Left lung (tissue), 4 donors: ENCODE measurements at regions not wholly inside any gene's neighbourhood (a gene's known extent, or its start where the extent isn't known, plus 50 kb on each side); places are given as distances from the start of the nearest gene placed in this dataset.
"Not testable (repeated sequence)": the region's sequence is repeated elsewhere in the genome, so short reads cannot be mapped to it uniquely, and the experiment has no call there.

Experiments
- ATAC-seq: fragments of 200-7000 bp; cut with Tn5 transposase; one replicate; pipeline ENCODE4 v1.9.1; 2020; ENCODE audit warnings: moderate library complexity
- DNase-seq, 4 donors: peaks; one replicate each; pipeline ENCODE4 v3.0.0-alpha.2; 2013 to 2020
- H3K27ac ChIP-seq, 2 donors: fragments of 200-600 bp; sonication (generic) in 1 of 2; one replicate each; pipeline versions ENCODE4 v1.5.0 to v1.8.0; 2020 to 2021
- H3K27me3 ChIP-seq, 2 donors: fragments of 200-600 bp; sonication (generic) in 1 of 2; one replicate each; pipeline versions ENCODE4 v1.5.0 to v1.8.0; 2020 to 2021
- H3K36me3 ChIP-seq, 2 donors: fragments of 200-600 bp; sonication (generic) in 1 of 2; one replicate each; pipeline versions ENCODE4 v1.5.0 to v1.8.0; 2020 to 2021
- H3K4me1 ChIP-seq, 2 donors: fragments of 200-600 bp; one replicate each; pipeline ENCODE4 v1.8.0; 2021
- H3K4me3 ChIP-seq, 2 donors: fragments of 200-600 bp; sonication (generic) in 1 of 2; one replicate each; pipeline versions ENCODE4 v1.5.0 to v1.8.0; 2020 to 2021; ENCODE audit warnings: mild to moderate bottlenecking in 1 of 2
- H3K9me3 ChIP-seq, 2 donors: fragments of 200-600 bp; sonication (generic) in 1 of 2; one replicate each; pipeline versions ENCODE4 v1.5.0 to v1.8.0; 2020 to 2021
- intact Hi-C, 2 donors: fragments of 100-400 bp; cut with DNase I; formaldehyde crosslinking; loops; one replicate each; pipeline versions ENCODE4 v1.11.2 to v1.14.2; 2022
- donor health status: DM: no; HTN: yes; CAD: no.
- donor health status: DM: no; HTN: no; CAD: no.

DNA sequence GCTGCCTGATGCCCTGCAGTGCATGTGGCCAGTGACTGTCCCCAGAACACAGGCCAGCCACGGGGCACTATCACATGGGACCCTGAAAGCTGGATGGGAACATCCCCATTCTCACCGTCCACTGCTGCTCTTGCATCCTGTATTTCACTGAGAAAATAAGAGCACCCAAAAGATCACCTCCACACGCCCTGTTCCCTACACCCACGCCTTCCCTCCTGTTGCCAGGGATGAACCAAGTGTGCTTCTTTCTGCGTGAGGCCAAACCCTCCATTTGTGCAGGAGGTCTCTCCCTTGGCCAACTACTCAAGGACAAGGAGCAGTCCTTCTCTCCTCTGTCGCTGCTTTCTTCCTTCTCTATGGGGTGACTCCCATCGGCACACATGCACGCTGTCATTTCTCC, 118.3 kb downstream of the LRRC37A3 start:
- H3K4me1 ChIP-seq, H3K9me3 ChIP-seq, H3K4me3 ChIP-seq, H3K27me3 ChIP-seq, ATAC-seq, H3K27ac ChIP-seq, DNase-seq, intact Hi-C loops: not testable (repeated sequence)
- peaks cover 0 to 57% of the 10 kb centered on the region in 2 donors for H3K36me3 ChIP-seq

DNA sequence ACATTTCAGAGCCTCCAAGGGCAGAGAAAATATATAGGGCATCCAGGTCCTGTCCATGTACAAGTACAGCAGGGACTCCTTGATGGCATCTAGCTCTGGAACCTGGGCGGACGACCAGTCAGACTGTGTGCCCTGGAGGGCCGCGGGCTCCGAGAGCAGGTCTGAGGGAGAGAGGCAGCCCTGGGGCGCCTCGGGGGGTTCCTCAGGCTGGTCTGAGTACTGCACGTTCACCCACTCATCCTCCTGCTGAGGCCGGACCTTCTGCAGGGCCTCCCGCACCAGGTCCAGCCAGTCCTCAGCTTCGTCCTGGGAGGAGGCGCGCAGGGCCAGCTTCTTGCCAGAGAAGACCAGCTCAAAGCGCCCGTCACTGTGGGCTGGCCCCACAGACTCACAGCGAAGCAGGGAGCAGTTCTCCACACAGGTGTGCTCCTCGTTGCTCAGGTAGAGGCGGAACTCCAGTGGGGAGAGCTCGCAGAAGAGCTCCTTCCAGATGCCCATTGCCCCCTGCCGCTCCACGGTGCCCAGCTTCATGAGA, 118.8 kb downstream of the LRRC37A3 start:
- H3K4me3 ChIP-seq, intact Hi-C loops, DNase-seq, H3K27ac ChIP-seq, H3K9me3 ChIP-seq, ATAC-seq, H3K27me3 ChIP-seq, H3K4me1 ChIP-seq: not testable (repeated sequence)
- H3K36me3 ChIP-seq: peaks cover 0 to 57% of the 10 kb centered on the region in 2 donors

DNA sequence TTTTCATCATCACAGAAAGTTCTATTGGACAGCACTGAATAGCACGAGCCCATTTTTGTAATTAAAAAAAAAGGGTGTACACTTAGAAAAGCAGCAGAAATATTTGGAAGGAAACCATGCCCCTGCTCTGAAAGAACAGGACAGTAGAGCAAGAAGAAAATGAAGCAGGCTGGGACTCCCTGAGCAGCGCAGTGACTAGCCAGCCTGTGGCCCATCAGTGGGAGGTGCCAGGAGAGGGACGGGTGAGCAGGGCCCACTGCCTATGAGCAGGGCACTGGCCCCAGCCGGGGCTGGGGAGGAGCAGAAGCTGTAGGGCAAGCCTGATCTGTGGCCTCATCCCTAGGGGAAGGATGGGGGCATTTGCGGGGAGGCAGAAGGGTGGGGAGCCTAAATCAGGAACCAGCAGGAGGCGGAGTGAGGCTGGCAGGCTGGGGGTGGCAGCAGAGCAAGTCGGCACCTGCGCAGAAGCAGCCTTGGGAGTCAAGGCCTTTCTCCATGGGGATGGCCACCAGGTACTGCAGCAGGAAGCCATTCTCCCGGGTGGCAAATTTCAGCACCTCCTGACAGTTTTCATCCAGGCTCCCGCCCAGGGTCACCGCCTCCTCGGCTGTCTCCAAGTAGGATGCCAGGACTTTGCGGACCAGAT, 119.6 kb downstream of the LRRC37A3 start:
- H3K4me1 ChIP-seq, H3K9me3 ChIP-seq, DNase-seq, H3K27me3 ChIP-seq, H3K27ac ChIP-seq, H3K4me3 ChIP-seq, ATAC-seq, intact Hi-C loops: not testable (repeated sequence)
- H3K36me3 ChIP-seq: peaks cover 0 to 54% of the 10 kb centered on the region in 2 donors

DNA sequence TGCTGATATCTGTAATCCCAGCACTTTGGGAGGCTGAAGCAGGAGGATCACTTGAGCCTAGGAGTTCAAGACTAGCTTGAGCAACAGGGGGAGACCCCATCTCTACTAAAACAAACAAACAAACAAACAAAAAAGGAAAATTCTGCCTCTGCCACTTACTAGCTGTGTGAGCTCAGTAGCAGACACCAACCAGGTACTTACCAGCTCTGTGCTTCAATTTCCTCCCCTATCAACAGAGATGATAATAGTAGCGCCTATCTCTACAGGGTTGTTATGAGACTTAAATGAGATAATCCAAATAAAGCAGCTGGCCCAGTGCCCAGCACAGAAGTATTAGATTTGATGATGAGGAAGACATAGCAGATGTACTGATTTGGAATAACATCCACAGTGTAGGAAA, 120.3 kb downstream of the LRRC37A3 start:
- Histone ChIP-seq H3K36me3 (peaks cover 0 to 52% of the 10 kb centered on the region in 2 donors), H3K4me1 (peaks cover 0 to 14% of the 10 kb centered on the region in 2 donors)
- intact Hi-C loops, H3K9me3 ChIP-seq, ATAC-seq, H3K27me3 ChIP-seq, DNase-seq, H3K27ac ChIP-seq, H3K4me3 ChIP-seq: not testable (repeated sequence)

DNA sequence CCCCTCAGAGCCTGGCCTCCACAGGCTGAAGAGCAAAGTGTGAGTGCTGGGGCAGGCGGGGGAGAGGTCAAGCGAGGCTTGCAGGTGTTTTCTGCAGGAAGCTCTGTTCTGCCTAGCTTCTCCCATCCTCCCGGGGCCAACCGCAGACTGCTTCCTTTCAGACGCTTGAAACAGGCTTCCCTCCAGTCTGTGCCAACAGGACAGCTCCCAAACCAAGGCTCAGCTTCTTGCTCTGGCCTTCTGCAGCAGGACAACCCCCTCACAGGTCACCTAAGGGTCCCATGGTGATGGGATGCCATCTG, 120.8 kb downstream of the LRRC37A3 start:
- ATAC-seq, DNase-seq, H3K9me3 ChIP-seq, intact Hi-C loops, H3K4me3 ChIP-seq, H3K27ac ChIP-seq, H3K27me3 ChIP-seq: not testable (repeated sequence)
- Histone ChIP-seq H3K36me3 (peaks cover 0 to 47% of the 10 kb centered on the region in 2 donors), H3K4me1 (peaks cover 0 to 19% of the 10 kb centered on the region in 2 donors)

DNA sequence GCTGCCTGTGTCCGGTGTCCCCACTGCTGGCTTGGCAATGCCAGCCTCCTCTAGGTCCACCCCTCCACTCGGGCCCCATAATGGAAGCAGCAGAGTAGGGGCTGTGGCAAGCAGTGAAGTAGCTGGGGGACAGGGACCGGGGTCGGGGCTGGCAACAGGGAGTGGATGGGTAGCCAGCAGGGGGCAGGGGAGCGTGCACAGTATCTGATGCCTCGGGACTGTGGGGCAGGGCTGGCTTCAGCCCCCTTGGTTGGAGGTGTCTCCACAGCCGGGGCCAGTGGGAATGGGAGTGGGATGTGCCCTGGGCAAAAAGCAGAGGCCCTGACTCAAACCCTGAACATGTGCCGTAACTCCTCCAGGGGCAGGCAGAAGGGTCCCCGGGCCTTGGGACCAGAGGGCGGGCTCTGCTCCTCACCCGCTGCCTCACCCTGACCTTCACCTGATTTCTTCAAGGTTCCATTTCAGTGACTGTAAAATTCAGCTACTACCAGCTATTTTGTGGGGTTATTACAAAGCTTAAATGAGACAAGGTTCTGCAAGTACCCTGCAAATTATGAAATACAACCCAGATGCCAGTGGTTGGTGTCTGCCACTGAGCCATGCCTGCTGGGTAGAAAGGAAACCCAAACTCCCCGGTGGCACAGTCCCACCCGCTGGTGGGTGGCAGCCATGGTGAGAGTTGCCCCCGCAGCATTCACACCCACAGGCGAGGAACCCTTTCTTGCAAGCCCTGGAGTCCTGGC, 121.4 kb downstream of the LRRC37A3 start:
- not testable (repeated sequence) for H3K9me3 ChIP-seq

DNA sequence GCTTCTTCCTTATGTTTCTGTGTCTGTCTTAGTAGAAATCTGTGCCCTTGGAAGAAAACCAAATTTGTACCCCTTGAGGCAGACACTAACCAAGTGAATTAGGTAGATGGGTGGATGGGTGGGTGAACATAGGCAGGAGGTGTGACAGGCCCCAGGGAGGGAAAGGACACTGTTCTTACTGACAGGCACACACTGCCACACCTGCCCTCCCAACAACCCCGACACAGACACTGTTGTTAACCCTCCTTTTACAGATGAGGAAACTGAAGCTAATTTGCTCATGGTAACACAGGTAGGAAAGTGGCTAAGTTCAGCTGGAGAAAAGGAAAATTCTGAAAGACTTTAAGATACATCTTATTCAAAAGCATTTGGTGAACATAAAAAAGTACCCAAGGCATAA, 123.9 kb downstream of the LRRC37A3 start:
- H3K4me3 ChIP-seq, intact Hi-C loops, H3K27me3 ChIP-seq, H3K9me3 ChIP-seq, DNase-seq: not testable (repeated sequence)
- Histone ChIP-seq H3K27ac (peak overlapping the region; percentile 79 to 85), H3K36me3 (peaks cover 0 to 38% of the 10 kb centered on the region in 2 donors), H3K4me1 (peaks cover 0 to 37% of the 10 kb centered on the region in 2 donors)
- ATAC-seq: peak; percentile 1

More for the DNA sequence above, 121.4 kb downstream of the LRRC37A3 start:
- H3K4me3 ChIP-seq, intact Hi-C loops, ATAC-seq, H3K27me3 ChIP-seq, H3K27ac ChIP-seq, DNase-seq: not testable (repeated sequence)
- H3K36me3 ChIP-seq: peaks cover 0 to 42% of the 10 kb centered on the region in 2 donors
- peaks cover 0 to 24% of the 10 kb centered on the region in 2 donors for H3K4me1 ChIP-seq

DNA sequence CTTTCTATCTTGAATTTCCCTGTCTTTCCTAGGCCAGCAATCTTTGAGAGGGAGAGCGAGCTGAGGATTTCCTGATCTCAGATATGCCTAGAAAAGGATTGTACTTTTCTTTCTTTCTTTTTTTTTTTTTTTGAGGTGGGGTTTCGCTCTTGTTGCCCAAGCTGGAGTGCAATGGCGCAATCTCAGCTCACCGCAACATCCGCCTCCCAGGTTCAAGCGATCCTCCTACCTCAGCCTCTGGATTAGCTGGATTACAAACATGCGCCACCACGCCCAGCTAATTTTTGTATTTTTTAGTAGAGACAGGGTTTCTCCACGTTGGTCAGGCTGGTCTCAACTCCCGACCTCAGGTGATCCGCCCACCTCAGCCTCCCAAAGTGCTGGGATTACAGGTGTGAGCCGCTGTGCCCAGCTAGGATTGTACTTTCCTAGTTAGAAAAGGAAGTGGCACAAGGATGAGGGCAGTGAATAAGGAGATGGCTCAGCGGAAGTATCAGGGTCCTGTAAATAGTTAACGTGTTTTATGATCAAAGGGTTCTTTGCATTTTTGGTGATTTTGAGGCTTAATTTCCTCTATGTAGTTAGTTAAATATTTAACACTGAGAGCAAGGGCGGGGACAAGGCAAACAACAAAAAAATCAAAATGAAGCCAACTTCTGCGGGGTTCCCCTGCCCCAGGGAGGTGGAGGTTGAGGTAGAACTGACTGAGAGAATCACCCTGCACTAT, 124.6 kb downstream of the LRRC37A3 start:
- Histone ChIP-seq H3K4me1 (peaks cover 0 to 37% of the 10 kb centered on the region in 2 donors), H3K36me3 (peaks cover 0 to 35% of the 10 kb centered on the region in 2 donors), H3K27ac (peak overlapping the region; percentile 79 to 85)
- DNase-seq (peak in 2 of 4 donors; percentile 56 to 82), ATAC-seq (peak; percentile 40)
- H3K4me3 ChIP-seq, H3K9me3 ChIP-seq, intact Hi-C loops, H3K27me3 ChIP-seq: not testable (repeated sequence)

DNA sequence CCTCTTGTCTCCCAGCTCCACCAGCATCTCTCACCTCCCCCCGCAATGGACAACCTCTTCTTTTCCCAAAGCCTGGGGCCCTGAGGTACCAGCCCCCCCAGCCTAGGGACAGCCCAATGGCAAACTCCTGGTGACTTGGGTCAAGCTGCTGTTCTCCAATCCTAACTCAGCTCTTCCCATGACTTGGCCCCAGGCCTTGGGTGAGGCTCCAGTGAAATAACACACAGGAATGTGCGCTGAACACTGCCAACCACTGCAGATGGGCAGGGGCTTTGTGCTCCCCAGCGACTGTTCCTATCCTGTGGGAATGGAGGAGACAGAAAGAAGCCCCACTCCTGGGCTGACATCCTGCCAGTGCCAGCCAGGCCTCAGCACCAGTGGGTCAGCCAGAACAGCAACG, 125.2 kb downstream of the LRRC37A3 start:
- DNase-seq (peak in 1 of 4 donors; percentile 56), ATAC-seq (peak; percentile 71)
- H3K27ac ChIP-seq: peak overlapping the region; percentile 79 to 85

DNA sequence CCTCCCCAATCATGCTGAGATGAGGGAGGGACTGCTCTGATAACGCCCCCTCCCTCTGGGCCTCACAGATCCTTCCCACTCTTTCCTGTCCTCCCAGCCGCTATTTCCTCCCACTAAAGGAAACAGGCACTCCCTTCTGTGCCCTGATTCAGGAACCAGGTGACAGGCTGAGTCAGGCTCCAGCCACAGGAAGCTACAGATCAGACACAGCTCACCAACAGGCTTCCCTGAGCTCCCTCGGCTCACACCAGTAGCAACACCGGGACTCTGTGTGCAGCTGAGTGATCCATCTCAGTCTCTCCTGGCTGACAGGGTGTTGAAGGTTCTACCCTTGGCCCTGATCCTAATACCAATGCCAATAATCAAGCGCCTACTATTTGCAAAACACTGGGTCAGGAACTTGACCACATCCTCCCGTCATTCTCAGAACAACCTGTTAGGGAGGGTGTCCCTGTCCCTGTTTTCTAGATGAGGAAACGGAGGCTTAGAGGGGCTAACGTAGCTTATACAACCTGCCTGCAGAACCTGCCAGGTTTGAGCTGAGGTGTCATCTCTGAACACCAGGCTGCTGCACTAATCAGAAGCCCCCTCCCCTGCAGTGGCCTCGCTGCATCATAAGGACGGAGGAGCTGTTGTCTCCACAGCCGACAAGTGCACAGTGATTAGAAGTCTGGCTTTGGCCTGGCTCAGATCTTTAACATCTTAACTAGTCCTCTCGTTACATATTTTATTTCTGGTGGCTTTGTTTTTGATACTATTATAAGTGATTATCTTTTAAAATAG, 126.3 kb downstream of the LRRC37A3 start:
- H3K4me1 ChIP-seq: peaks cover 0 to 37% of the 10 kb centered on the region in 2 donors
- intact Hi-C loops: not testable (repeated sequence)

More for the DNA sequence above, 125.2 kb downstream of the LRRC37A3 start:
- H3K27me3 ChIP-seq, intact Hi-C loops, H3K4me3 ChIP-seq, H3K9me3 ChIP-seq: not testable (repeated sequence)
- Histone ChIP-seq H3K36me3 (peaks cover 0 to 33% of the 10 kb centered on the region in 2 donors), H3K4me1 (peaks cover 0 to 37% of the 10 kb centered on the region in 2 donors)

DNA sequence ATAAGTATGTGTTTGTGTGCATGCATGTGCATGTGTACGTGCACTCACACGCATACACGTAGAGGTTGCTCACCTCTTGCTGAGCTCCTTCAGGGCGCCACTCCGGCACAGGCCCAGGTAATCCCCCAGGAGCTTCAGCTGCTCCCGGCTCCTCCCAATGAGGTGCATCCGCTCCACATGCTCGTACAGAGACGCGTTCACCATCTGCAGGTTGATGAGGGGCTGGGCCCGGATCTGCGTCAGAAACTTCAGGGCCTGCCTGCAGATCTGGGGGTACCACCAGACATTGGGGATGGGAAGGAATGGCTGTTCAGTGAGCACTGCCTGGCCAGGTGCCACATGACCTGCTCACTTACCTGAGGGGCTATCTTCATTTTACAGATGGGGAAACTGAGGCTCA, 127.0 kb downstream of the LRRC37A3 start:
- H3K9me3 ChIP-seq, ATAC-seq, H3K27me3 ChIP-seq, DNase-seq, intact Hi-C loops, H3K4me3 ChIP-seq: not testable (repeated sequence)
- Histone ChIP-seq H3K36me3 (peaks cover 0 to 46% of the 10 kb centered on the region in 2 donors), H3K27ac (peak overlapping the region in 1 of 2 donors; percentile 85), H3K4me1 (peaks cover 0 to 37% of the 10 kb centered on the region in 2 donors)

More for the DNA sequence above, 126.3 kb downstream of the LRRC37A3 start:
- H3K9me3 ChIP-seq, H3K4me3 ChIP-seq, H3K27me3 ChIP-seq: not testable (repeated sequence)
- H3K27ac ChIP-seq: peak overlapping the region; percentile 65 to 85
- peaks cover 0 to 42% of the 10 kb centered on the region in 2 donors for H3K36me3 ChIP-seq
- DNase-seq (peak in 2 of 4 donors; percentile 72 to 79), ATAC-seq (peak; percentile 77)

DNA sequence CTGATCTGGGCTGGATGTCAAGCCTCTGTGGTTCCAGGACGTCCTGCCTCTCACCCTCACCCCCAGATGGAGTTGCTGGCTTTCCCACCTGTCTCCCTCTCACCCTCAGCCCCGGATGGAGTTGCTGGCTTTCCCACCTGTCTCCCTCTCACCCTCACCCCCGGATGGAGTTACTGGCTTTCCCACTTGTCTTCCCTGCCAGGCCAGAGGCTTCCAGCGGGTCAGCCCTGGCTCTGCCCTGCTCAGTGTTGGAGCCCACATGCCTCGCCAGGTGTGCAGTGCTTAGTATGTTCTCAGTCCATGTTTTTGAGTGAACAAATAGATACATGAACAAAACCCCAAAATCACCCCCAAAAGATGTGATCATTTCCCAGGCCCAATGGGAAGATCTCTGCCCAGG, 127.6 kb downstream of the LRRC37A3 start:
- peaks cover 0 to 47% of the 10 kb centered on the region in 2 donors for H3K36me3 ChIP-seq
- peaks cover 0 to 37% of the 10 kb centered on the region in 2 donors for H3K4me1 ChIP-seq
- H3K9me3 ChIP-seq, H3K27me3 ChIP-seq, intact Hi-C loops, ATAC-seq, H3K4me3 ChIP-seq, H3K27ac ChIP-seq, DNase-seq: not testable (repeated sequence)
